ENCODE measurements at regions not wholly inside any gene's neighbourhood (a gene's known extent, or its start where the extent isn't known, plus 50 kb on each side); places are given as distances from the start of the nearest gene placed in this dataset.

GRCh38 chr12:90899456-90900182 lies 55.4 kb downstream of the CCER1 start:
- DNase-seq: no peak

GRCh38 chr12:90897986-90898385 lies 57.0 kb downstream of the CCER1 start:
- DNase-seq: no peak

GRCh38 chr12:90897316-90897715 lies 57.7 kb downstream of the CCER1 start:
- DNase-seq: no peak

- no peak for DNase-seq
Measured at GRCh38 chr12:90896821-90897220, 58.2 kb downstream of the CCER1 start.

GRCh38 chr12:90896164-90896563 lies 58.8 kb downstream of the CCER1 start:
- no peak for DNase-seq

GRCh38 chr12:90888316-90888715 lies 66.7 kb downstream of the CCER1 start:
- DNase-seq: no peak

GRCh38 chr12:90883456-90883855 lies 71.5 kb downstream of the CCER1 start:
- no peak for DNase-seq

- no peak for DNase-seq
Measured at GRCh38 chr12:90871726-90872096, 83.3 kb downstream of the CCER1 start.

- DNase-seq: no peak
Measured at GRCh38 chr12:90870971-90871725, 83.8 kb downstream of the CCER1 start.

- no peak for DNase-seq
Measured at GRCh38 chr12:90868626-90869025, 86.3 kb downstream of the CCER1 start.

- no peak for DNase-seq
Measured at GRCh38 chr12:90859591-90859990, 95.4 kb downstream of the CCER1 start.

GRCh38 chr12:90858252-90858651 lies 96.7 kb downstream of the CCER1 start:
- DNase-seq: no peak

- no peak for DNase-seq
Measured at GRCh38 chr12:90855534-90855933, 99.4 kb downstream of the CCER1 start.

- no peak for DNase-seq
Measured at GRCh38 chr12:90854136-90854689, 100.8 kb downstream of the CCER1 start.

- DNase-seq: no peak
Measured at GRCh38 chr12:90851800-90852718, 102.9 kb downstream of the CCER1 start.

GRCh38 chr12:90842477-90842876 lies 112.5 kb downstream of the CCER1 start:
- no peak for DNase-seq

- DNase-seq: no peak
Measured at GRCh38 chr12:90841336-90841735, 113.6 kb downstream of the CCER1 start.

GRCh38 chr12:90839346-90839745 lies 115.6 kb downstream of the CCER1 start:
- DNase-seq: no peak

- DNase-seq: no peak
Measured at GRCh38 chr12:90836689-90837088, 118.3 kb downstream of the CCER1 start.

GRCh38 chr12:90833228-90833627 lies 121.7 kb downstream of the CCER1 start:
- no peak for DNase-seq

GRCh38 chr12:90832427-90832826 lies 122.5 kb downstream of the CCER1 start:
- DNase-seq: no peak

GRCh38 chr12:90831712-90832111 lies 123.3 kb downstream of the CCER1 start:
- no peak for DNase-seq

GRCh38 chr12:90829044-90829443 lies 125.9 kb downstream of the CCER1 start:
- no peak for DNase-seq

All from activated CD8-positive, alpha-beta memory T cell treated with anti-CD3 and anti-CD28 coated beads, Interleukin-2, amount 50 U/mL, for 48 hours (primary cell).